ENCODE measurements at regions not wholly inside any gene's neighbourhood (a gene's known extent, or its start where the extent isn't known, plus 50 kb on each side); places are given as distances from the start of the nearest gene placed in this dataset.

DNA sequence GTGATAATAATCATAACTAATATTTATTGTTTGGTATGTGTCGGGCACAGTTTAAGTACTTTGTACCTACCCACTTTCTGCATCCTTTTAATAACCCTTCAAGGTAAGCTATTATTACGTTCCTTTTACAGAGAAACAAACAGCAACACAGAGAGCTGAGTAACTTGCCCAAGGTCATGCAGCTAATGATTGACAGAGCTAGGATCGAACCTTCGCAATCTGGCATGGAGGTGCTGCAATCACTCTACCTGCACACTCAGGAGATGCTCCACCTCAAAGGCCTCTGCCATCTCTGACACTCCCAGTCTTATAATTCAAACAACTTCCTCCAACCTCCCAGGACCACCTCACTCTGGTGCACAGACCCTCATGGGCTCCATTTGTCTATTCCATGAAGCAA lies 137.2 kb downstream of the DMRTA2 start:
- H3K9ac ChIP-seq (ENCODE audit: insufficient read depth, low read length, poor library complexity, severe bottlenecking), result no peak overlapping the region
- no peak overlapping the region for H3K27ac Mint-ChIP-seq
- no peaks in the 10 kb centered on the region for H3K36me3 ChIP-seq (replicated peaks in 1 of 2; ENCODE audit: control insufficient read depth in 1 of 2, insufficient read depth in 2 of 2, low read length in 2 of 2)
- peaks cover 0 to 3% (median 0%) of the 10 kb centered on the region in 7 donors for H3K9me3 Mint-ChIP-seq
- H3K4me3 Mint-ChIP-seq, result no peak overlapping the region
- H3K4me3 ChIP-seq (replicated peaks in 1 of 3; ENCODE audit: low read depth in 2 of 3, low read length in 3 of 3), result no peak overlapping the region
- 97% methylated on average over 3 of the region's 4 CpGs for WGBS (ENCODE audit: insufficient coverage)
- no peak for DNase-seq
- H3K79me2 ChIP-seq (ENCODE audit: insufficient read depth, low read length), result no peaks in the 10 kb centered on the region
- peaks cover 2 to 3% (median 3%) of the 10 kb centered on the region in 3 donors for H3K27me3 Mint-ChIP-seq (ENCODE audit: low read depth in 3 of 3)
- intact Hi-C loops (cut with micrococcal nuclease), result no loop called here
- no peaks in the 10 kb centered on the region for H3K9me3 ChIP-seq (replicated peaks in 1 of 2; ENCODE audit: control insufficient read depth in 1 of 2, insufficient read depth in 1 of 2, low read length in 2 of 2)
- no peaks in the 10 kb centered on the region for H3K36me3 Mint-ChIP-seq
- H3K27me3 ChIP-seq (ENCODE audit: control insufficient read depth in 2 of 2, insufficient read depth in 2 of 2, low read length in 2 of 2), result no peaks in the 10 kb centered on the region
- no peaks in the 10 kb centered on the region for H4K20me1 ChIP-seq (ENCODE audit: insufficient read depth, low read length)
- no peak overlapping the region for H2AFZ ChIP-seq (ENCODE audit: insufficient read depth, low read depth, low read length, poor library complexity, severe bottlenecking)
- no peaks in the 10 kb centered on the region for H3K4me1 Mint-ChIP-seq
- no peaks in the 10 kb centered on the region for H3K4me1 ChIP-seq (ENCODE audit: control insufficient read depth in 1 of 2, insufficient read depth in 2 of 2, low read length in 2 of 2)
- TF ChIP-seq CTCF (IDR thresholded peaks at IDR 0.05), result no peak
- H3K4me2 ChIP-seq (replicated peaks; ENCODE audit: extremely low read depth, low read length, poor library complexity, severe bottlenecking), result no peak overlapping the region
- no peak overlapping the region for H3K27ac ChIP-seq (ENCODE audit: low read depth in 1 of 2, low read length in 2 of 2)

GRCh38 chr1:50279622-50280330 lies 143.5 kb downstream of the DMRTA2 start:
- no peak for TF ChIP-seq CTCF (IDR thresholded peaks at IDR 0.05)

More at GRCh38 chr1:50279622-50280330, 143.5 kb downstream of the DMRTA2 start:
- H3K27me3 Mint-ChIP-seq (ENCODE audit: low read depth in 3 of 3), result peaks cover 4 to 17% (median 15%) of the 10 kb centered on the region in 3 donors
- Histone ChIP-seq H3K4me3 (replicated peaks in 1 of 3; ENCODE audit: low read depth in 2 of 3, low read length in 3 of 3) (no peak overlapping the region), H3K4me1 (ENCODE audit: control insufficient read depth in 1 of 2, insufficient read depth in 2 of 2, low read length in 2 of 2) (no peaks in the 10 kb centered on the region), H3K36me3 (replicated peaks in 1 of 2; ENCODE audit: control insufficient read depth in 1 of 2, insufficient read depth in 2 of 2, low read length in 2 of 2) (no peaks in the 10 kb centered on the region), H3K4me2 (replicated peaks; ENCODE audit: extremely low read depth, low read length, poor library complexity, severe bottlenecking) (no peak overlapping the region), H3K27me3 (ENCODE audit: control insufficient read depth in 2 of 2, insufficient read depth in 2 of 2, low read length in 2 of 2) (no peaks in the 10 kb centered on the region), H4K20me1 (ENCODE audit: insufficient read depth, low read length) (no peaks in the 10 kb centered on the region), H3K79me2 (ENCODE audit: insufficient read depth, low read length) (no peaks in the 10 kb centered on the region), H3K9ac (ENCODE audit: insufficient read depth, low read length, poor library complexity, severe bottlenecking) (no peak overlapping the region), H2AFZ (ENCODE audit: insufficient read depth, low read depth, low read length, poor library complexity, severe bottlenecking) (no peak overlapping the region), H3K27ac (ENCODE audit: low read depth in 1 of 2, low read length in 2 of 2) (no peak overlapping the region), H3K9me3 (replicated peaks in 1 of 2; ENCODE audit: control insufficient read depth in 1 of 2, insufficient read depth in 1 of 2, low read length in 2 of 2) (no peaks in the 10 kb centered on the region)
- H3K36me3 Mint-ChIP-seq, result no peaks in the 10 kb centered on the region
- H3K27ac Mint-ChIP-seq, result peak overlapping the region in 1 of 7 donors; percentile 16
- DNase-seq, result no peak
- WGBS (ENCODE audit: insufficient coverage), result 28% methylated on average over 2 of the region's 7 CpGs
- no peak overlapping the region for H3K4me3 Mint-ChIP-seq
- intact Hi-C loops (cut with micrococcal nuclease), result no loop called here
- H3K4me1 Mint-ChIP-seq, result no peaks in the 10 kb centered on the region
- no peaks in the 10 kb centered on the region for H3K9me3 Mint-ChIP-seq

All from CD14-positive monocyte (primary cell).